GM19351 (cell line): ENCODE measurements at regions not wholly inside any gene's neighbourhood (a gene's known extent, or its start where the extent isn't known, plus 50 kb on each side); places are given as distances from the start of the nearest gene placed in this dataset.

Source experiments
- ATAC-seq: cut with Tn5 transposase; IDR thresholded peaks from one replicate; pipeline ENCODE4 v1.9.1; 2021; ENCODE audit warnings: mild to moderate bottlenecking, moderate library complexity; ENCODE audit not compliant: unreplicated experiment

DNA sequence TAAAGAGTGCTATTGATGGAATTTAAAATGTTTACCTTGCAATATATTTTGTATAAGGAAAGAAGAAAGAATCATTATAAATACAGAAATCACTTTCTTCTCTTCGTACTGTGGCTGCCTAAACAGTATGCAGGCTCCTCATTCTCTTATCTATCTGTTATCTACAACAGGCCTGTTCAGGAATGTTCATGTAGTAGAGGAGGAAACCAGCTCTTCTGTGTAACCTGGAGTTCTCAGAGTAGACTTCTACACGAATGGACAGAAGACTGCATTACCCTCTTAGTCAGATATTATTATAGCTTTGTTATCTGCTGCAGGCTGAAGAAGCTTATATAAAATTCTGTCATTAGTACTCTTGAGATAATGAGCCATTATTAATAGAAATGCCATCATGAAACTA, 1225.9 kb upstream of the CNTN5 start:
- ATAC-seq: no peak

GRCh38 chr11:97800891-97801290, 1219.9 kb upstream of the CNTN5 start:
- no peak for ATAC-seq

DNA sequence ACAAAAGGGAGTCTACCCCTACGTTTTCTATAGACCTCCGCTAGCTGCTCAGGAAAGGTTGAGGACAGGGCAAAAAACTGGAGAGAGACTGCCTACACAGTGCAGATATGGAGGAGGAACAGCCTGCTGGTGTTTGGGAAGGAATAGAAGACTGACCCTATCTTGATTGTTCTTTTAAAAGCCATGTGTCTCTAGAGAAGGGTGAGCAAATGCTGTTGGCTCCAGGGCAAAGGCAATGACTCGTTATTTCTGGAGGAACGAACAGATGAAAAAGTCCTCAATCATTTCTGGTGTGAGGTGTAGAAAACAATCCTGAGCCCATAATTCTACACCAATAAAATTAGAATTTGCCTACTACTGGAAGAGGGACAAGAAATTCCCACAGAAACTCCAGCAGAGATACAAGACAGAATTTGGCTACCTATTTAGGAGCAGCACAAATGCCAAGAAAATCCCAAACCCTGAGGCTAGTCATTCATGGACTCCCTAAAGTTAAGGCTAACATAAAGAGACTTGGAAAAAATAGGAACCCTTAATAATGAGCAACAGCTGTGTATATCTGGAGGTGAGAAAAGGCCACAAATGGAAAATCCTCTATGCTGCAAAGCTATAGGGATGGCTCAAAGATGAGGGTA, 1206.3 kb upstream of the CNTN5 start:
- ATAC-seq: no peak

GRCh38 chr11:97815667-97816066, 1205.1 kb upstream of the CNTN5 start:
- ATAC-seq: no peak

- ATAC-seq: no peak
These were observed 1188.3 kb upstream of the CNTN5 start for GRCh38 chr11:97832451-97832850.

GRCh38 chr11:97833412-97833811, 1187.3 kb upstream of the CNTN5 start:
- ATAC-seq: no peak

- no peak for ATAC-seq
These were observed 1176.7 kb upstream of the CNTN5 start for GRCh38 chr11:97844016-97844415.

GRCh38 chr11:97847730-97848129, 1173.0 kb upstream of the CNTN5 start:
- ATAC-seq: no peak

DNA sequence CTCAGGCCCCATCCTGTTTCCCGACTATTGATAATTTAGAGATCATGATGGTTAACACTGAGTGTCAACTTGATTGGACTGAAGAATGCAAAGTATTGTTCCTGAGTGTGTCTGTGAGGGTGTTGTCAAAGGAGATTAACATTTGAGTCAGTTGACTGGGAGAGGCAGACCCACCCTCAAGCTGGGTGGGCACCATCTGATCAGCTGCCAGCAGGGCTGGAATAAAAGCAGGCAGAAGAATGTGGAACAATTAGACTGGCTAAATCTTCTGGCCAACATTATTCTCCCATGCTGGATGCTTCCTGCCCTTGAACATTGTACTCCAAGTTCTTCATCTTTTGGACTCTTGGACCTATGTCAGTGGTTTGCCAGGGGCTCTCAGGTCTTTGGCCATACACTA, 1170.0 kb upstream of the CNTN5 start:
- ATAC-seq: no peak

- no peak for ATAC-seq
These were observed 1166.4 kb upstream of the CNTN5 start for GRCh38 chr11:97854357-97854756.

GRCh38 chr11:97854877-97855276, 1165.9 kb upstream of the CNTN5 start:
- no peak for ATAC-seq

- no peak for ATAC-seq
These were observed 1164.1 kb upstream of the CNTN5 start for GRCh38 chr11:97856666-97857065.

DNA sequence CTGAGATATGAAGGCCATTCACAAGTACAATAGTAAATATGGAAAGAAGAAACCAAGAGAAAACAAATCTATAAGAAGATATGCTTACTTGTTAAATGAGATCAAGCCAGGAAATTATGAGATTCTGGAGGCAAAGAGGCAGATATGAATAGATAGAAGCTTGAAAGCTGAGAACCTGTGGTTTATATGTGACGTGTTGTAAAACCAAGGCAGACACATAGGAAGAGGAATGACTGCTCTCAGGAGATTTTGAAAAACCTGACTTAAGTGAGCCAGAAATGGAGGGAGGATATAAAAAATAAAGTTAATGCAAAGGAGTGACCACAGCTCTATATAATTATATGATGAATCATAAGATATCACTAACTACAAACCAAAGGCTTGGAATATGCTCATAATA, 1160.5 kb upstream of the CNTN5 start:
- no peak for ATAC-seq

- no peak for ATAC-seq
These were observed 1158.7 kb upstream of the CNTN5 start for GRCh38 chr11:97862021-97862420.

GRCh38 chr11:97865424-97866012, 1155.2 kb upstream of the CNTN5 start:
- no peak for ATAC-seq

GRCh38 chr11:97871816-97872215, 1148.9 kb upstream of the CNTN5 start:
- no peak for ATAC-seq

- no peak for ATAC-seq
These were observed 1140.5 kb upstream of the CNTN5 start for GRCh38 chr11:97880209-97880608.

DNA sequence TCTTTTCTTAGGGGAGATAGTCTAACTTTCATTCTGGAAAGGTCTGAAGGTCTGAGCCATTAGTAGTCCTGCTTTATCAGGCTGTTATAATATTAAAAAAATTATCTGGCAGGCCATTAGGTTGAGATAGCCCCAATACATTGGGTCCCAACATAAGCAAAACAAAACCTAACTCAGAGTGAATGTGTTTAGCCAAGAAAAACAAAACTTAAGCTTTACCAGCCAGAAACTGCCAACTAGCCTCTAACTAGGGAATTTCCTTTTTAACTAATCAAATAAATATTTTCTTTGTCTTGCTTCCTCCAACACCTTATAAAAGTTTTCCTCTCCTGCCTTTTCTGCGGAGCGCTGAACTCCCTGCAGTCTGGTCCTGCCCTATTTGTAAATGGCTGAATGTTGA, 1137.7 kb upstream of the CNTN5 start:
- no peak for ATAC-seq

DNA sequence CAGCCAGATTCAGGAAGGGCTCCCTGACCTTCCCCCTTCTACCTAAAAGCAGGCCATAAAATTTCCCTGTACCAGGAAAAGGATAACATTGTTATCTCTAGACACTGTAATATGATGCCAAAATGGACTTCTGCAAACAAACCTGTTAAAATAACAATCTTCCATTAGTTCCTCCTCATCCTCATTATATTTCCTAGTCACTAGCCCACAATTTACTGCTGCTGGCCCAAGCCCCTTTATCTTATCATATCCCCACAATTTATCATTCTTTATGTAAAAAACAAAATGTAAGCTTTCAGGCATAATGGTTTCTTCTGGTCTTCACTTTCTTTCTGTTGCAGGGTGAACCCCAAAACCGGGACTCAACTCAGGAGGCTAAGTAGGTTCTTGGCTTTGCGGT, 1132.1 kb upstream of the CNTN5 start:
- no peak for ATAC-seq

- ATAC-seq: no peak
These were observed 1130.3 kb upstream of the CNTN5 start for GRCh38 chr11:97890466-97890865.

DNA sequence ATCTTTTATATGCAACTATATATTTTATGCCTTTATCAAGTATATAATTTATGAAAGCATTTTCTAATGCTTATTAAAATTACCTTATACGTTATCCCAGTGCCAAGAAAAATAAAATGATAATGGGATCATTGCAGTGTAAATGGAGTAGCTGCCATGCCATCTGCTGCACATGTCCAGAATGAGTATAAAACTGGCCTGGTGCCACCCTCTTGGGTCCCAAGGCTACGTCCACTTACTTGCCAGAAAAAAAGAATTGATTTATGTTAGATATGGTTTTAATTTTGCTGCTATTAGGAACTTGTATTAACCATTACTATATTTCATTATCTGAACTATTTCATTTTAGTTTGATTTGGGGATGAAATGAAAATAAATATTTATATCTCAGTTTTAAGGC, 1127.1 kb upstream of the CNTN5 start:
- no peak for ATAC-seq

GRCh38 chr11:97894978-97895377, 1125.8 kb upstream of the CNTN5 start:
- no peak for ATAC-seq

DNA sequence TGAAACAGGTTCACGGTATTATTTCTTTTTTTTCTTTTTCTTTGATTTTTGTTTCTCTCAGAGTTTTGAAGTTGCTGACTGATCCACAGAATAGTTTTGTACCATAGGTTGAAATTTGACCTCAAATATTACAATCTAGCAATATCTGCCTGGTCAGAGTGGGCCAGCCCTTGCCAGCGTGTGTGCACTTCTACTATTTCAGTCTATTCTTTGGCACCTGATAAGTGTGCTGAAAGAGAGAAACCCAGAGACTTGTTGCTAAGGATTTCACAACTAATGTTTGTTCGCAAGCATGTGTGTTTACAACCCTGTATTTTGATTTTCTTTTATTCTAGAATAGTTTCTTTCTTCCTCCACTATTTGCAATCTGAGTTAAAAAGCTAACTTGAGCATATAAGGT, 1125.2 kb upstream of the CNTN5 start:
- ATAC-seq: no peak
